Loucy (cell line): ENCODE measurements at regions not wholly inside any gene's neighbourhood (a gene's known extent, or its start where the extent isn't known, plus 50 kb on each side); places are given as distances from the start of the nearest gene placed in this dataset.

Source experiments
- H2AFZ ChIP-seq: fragments of 200-600 bp; sonication (generic); 2 replicates; pipeline ENCODE4 v1.6.0; 2016; ENCODE audit warnings: antibody characterized with exemption, mild to moderate bottlenecking, low read length, moderate library complexity
- H3F3A ChIP-seq: fragments of 200-600 bp; 2 replicates; pipeline ENCODE4 v1.6.0; 2016; ENCODE audit warnings: antibody characterized with exemption, low read depth, mild to moderate bottlenecking
- H3K27me3 ChIP-seq: fragments of 200-600 bp; sonication (generic); 2 replicates; pipeline ENCODE4 v1.6.1; 2014; ENCODE audit warnings: low read length, mild to moderate bottlenecking; ENCODE audit not compliant: insufficient read depth, poor library complexity, severe bottlenecking
- H3K36me3 ChIP-seq: fragments of 200-600 bp; sonication (generic); 2 replicates; pipeline ENCODE4 v1.6.1; 2016; ENCODE audit warnings: low read length; ENCODE audit not compliant: insufficient read depth
- H3K4me1 ChIP-seq: fragments of 200-600 bp; sonication (generic); 2 replicates; pipeline ENCODE4 v1.5.1; 2014; ENCODE audit warnings: low read length, mild to moderate bottlenecking; ENCODE audit not compliant: insufficient read depth, poor library complexity, severe bottlenecking
- H3K4me2 ChIP-seq: fragments of 200-600 bp; sonication (generic); 2 replicates; pipeline ENCODE4 v1.6.0; 2014; ENCODE audit warnings: antibody characterized with exemption, low read length, low read depth, mild to moderate bottlenecking; ENCODE audit not compliant: poor library complexity, severe bottlenecking
- H3K4me3 ChIP-seq: fragments of 200-600 bp; sonication (generic); 2 replicates; pipeline ENCODE4 v1.5.1; 2014; ENCODE audit warnings: low read length, mild to moderate bottlenecking, mixed read lengths; ENCODE audit not compliant: poor library complexity, severe bottlenecking
- H3K79me2 ChIP-seq: fragments of 200-600 bp; sonication (generic); 2 replicates; pipeline ENCODE4 v1.6.1; 2014; ENCODE audit warnings: low read length; ENCODE audit not compliant: insufficient read depth
- H3K9ac ChIP-seq: fragments of 200-600 bp; sonication (generic); 2 replicates; pipeline ENCODE4 v1.6.0; 2014; ENCODE audit warnings: mild to moderate bottlenecking, low read depth, low read length, moderate library complexity; ENCODE audit not compliant: poor library complexity, severe bottlenecking
- H3K9me2 ChIP-seq: fragments of 200-600 bp; sonication (generic); replicated peaks from 2 replicates; pipeline ENCODE4 v1.6.1; 2016; ENCODE audit warnings: low read depth, low read length, mixed read lengths
- H3K9me3 ChIP-seq: fragments of 200-600 bp; sonication (generic); 2 replicates; pipeline ENCODE4 v1.6.1; 2014; ENCODE audit warnings: mild to moderate bottlenecking, antibody characterized with exemption, low read length, low read depth; ENCODE audit not compliant: insufficient read depth
- H4K20me1 ChIP-seq: fragments of 200-600 bp; sonication (generic); 2 replicates; pipeline ENCODE4 v1.6.0; 2014; ENCODE audit warnings: antibody characterized with exemption, low read length, mild to moderate bottlenecking; ENCODE audit not compliant: insufficient read depth, poor library complexity, severe bottlenecking
- EZH2phosphoT487 ChIP-seq: fragments of 200-600 bp; IDR thresholded peaks from 2 replicates; pipeline ENCODE4 v1.6.1; 2018; ENCODE audit warnings: antibody characterized with exemption, mild to moderate bottlenecking, moderate library complexity, borderline replicate concordance
- TF ChIP-seq, protein P1 (sequence below): fragments of 200-600 bp; sonication (generic); conservative IDR thresholded peaks from 2 replicates; pipeline ENCODE4 v1.5.1; 2014; ENCODE audit warnings: mild to moderate bottlenecking, antibody characterized with exemption, low read length

DNA sequence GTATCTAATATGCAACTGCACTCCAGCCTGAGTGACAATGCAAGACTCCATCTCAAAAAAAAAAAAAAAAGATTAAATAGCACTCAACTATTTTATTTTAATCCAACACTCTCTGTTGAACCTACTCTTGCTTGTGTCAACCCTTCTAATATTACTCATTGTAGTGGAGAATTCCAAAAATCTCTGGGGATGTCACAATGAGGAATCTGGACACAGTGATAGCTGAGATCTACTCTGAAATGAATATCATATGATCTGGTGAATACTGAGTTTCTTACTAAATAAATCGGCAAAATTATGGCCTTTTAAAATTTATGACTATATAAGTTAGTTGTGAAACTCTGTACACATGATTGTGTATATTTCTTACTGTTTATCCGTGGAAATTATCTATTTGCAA is 418.2 kb downstream of the BCAT1 start:
- no peak for TF ChIP-seq EZH2phosphoT487
- TF ChIP-seq, protein P1, sequence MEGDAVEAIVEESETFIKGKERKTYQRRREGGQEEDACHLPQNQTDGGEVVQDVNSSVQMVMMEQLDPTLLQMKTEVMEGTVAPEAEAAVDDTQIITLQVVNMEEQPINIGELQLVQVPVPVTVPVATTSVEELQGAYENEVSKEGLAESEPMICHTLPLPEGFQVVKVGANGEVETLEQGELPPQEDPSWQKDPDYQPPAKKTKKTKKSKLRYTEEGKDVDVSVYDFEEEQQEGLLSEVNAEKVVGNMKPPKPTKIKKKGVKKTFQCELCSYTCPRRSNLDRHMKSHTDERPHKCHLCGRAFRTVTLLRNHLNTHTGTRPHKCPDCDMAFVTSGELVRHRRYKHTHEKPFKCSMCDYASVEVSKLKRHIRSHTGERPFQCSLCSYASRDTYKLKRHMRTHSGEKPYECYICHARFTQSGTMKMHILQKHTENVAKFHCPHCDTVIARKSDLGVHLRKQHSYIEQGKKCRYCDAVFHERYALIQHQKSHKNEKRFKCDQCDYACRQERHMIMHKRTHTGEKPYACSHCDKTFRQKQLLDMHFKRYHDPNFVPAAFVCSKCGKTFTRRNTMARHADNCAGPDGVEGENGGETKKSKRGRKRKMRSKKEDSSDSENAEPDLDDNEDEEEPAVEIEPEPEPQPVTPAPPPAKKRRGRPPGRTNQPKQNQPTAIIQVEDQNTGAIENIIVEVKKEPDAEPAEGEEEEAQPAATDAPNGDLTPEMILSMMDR = no peak
- H3K27me3 ChIP-seq = no peaks in the 10 kb centered on the region
- no peaks in the 10 kb centered on the region for H3K36me3 ChIP-seq
- H2AFZ ChIP-seq = no peak overlapping the region
- H3K9ac ChIP-seq = no peak overlapping the region
- H3K9me2 ChIP-seq = no peaks in the 10 kb centered on the region
- H3K4me2 ChIP-seq = no peak overlapping the region
- no peaks in the 10 kb centered on the region for H3F3A ChIP-seq
- H3K79me2 ChIP-seq = peaks cover 39% of the 10 kb centered on the region
- H3K4me3 ChIP-seq = no peak overlapping the region
- no peaks in the 10 kb centered on the region for H3K9me3 ChIP-seq
- H3K4me1 ChIP-seq = peaks cover 13% of the 10 kb centered on the region
- no peaks in the 10 kb centered on the region for H4K20me1 ChIP-seq

DNA sequence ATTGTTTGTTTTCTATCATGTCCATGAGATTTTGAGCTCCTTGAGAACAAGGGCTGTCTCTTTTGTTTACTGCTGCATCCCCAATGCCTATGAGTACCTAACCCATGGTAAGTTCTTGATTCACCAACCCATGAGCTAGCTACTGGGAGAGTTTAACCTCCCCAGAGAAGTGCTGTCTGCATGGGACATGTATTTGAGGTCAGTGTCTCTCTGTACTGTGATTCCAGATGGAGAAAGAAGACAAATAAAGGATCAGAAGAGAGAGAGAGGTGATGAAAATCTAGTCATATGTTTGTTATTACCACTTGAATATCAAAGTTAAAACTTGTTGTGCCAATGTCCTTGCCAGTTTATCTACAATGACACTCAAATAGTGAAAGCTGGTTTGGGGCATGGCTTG is 421.8 kb downstream of the BCAT1 start:
- Histone ChIP-seq H3K9me2 (no peaks in the 10 kb centered on the region), H3K36me3 (no peaks in the 10 kb centered on the region), H3K27me3 (no peaks in the 10 kb centered on the region), H3K9ac (no peak overlapping the region), H3K4me1 (peaks cover 5% of the 10 kb centered on the region), H4K20me1 (no peaks in the 10 kb centered on the region), H2AFZ (no peak overlapping the region), H3K79me2 (peaks cover 36% of the 10 kb centered on the region), H3K4me2 (no peak overlapping the region), H3K9me3 (no peaks in the 10 kb centered on the region), H3K4me3 (no peak overlapping the region), H3F3A (no peaks in the 10 kb centered on the region)
- no peak for TF ChIP-seq EZH2phosphoT487
- TF ChIP-seq, protein P1 = no peak

DNA sequence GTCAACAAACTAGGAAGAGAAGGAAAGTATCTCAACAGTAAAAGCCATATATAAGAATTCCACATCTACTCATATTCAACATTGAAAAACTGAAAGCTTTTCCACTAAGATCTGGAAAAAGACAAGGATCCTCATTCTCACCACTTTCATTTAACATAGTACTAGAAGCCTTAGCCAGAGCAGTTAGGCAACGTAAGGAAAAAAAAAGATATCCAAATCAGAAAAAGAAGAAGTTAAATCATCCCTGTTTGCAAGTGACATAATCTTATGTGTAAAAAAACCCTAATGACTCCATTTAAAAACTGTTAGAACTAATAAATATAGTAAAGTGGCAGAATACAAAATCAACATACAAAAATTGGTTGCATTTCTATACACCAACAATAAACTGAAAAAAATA is 426.2 kb downstream of the BCAT1 start:
- TF ChIP-seq, protein P1 = no peak
- no peak for TF ChIP-seq EZH2phosphoT487
- H4K20me1 ChIP-seq = no peaks in the 10 kb centered on the region
- H3K36me3 ChIP-seq = no peaks in the 10 kb centered on the region
- no peak overlapping the region for H2AFZ ChIP-seq
- H3K79me2 ChIP-seq = peaks cover 25% of the 10 kb centered on the region
- no peak overlapping the region for H3K4me2 ChIP-seq
- no peak overlapping the region for H3K4me3 ChIP-seq
- no peaks in the 10 kb centered on the region for H3K27me3 ChIP-seq
- H3K4me1 ChIP-seq = peaks cover under 1% of the 10 kb centered on the region
- H3K9ac ChIP-seq = no peak overlapping the region
- no peaks in the 10 kb centered on the region for H3F3A ChIP-seq
- no peaks in the 10 kb centered on the region for H3K9me2 ChIP-seq
- H3K9me3 ChIP-seq = peaks cover 13% of the 10 kb centered on the region
